SHP77 (cell line): ENCODE measurements at regions not wholly inside any gene's neighbourhood (a gene's known extent, or its start where the extent isn't known, plus 50 kb on each side); places are given as distances from the start of the nearest gene placed in this dataset.

ENCODE experiments used
- DNase-seq, 2 experiments: peaks; one replicate each; lab custom pipeline; 2025; lab: John Stamatoyannopoulos, UW

DNA sequence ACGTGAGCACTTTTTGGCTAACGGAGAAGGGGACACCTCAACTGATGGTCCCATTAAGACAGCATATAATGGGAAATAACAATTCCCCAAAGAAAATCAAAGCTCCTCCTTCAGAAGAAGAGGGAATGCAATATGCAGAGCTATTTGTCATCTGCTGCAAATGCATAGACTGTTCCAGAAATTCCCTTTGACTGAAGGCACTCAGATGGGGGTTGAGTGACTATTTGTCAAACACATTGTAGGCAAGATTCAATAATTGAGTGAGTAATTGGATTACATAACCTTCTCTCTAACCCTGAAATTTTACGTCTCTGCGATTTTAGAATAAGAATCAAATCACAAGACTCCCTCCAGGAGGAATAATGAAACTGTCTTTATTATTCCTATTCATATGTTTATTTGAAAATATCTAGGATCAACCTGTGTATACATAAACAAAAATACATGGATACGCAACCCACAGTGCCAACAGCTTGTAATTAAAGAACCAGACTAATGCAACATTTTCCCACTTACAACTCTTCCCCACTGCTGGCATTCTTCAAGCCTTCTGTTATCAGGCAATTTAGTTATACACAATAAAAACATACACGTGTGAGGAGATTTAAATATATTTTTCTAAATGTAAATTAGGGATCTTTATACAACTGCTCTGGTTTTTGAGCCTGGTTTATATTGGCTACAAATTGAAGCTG, 256.6 kb downstream of the GBA3 start:
- DNase-seq: no peak

- DNase-seq: no peak
Observed at GRCh38 chr4:22947851-22948250, 255.1 kb downstream of the GBA3 start.

GRCh38 chr4:22942920-22943559, 250.3 kb downstream of the GBA3 start:
- no peak for DNase-seq

DNA sequence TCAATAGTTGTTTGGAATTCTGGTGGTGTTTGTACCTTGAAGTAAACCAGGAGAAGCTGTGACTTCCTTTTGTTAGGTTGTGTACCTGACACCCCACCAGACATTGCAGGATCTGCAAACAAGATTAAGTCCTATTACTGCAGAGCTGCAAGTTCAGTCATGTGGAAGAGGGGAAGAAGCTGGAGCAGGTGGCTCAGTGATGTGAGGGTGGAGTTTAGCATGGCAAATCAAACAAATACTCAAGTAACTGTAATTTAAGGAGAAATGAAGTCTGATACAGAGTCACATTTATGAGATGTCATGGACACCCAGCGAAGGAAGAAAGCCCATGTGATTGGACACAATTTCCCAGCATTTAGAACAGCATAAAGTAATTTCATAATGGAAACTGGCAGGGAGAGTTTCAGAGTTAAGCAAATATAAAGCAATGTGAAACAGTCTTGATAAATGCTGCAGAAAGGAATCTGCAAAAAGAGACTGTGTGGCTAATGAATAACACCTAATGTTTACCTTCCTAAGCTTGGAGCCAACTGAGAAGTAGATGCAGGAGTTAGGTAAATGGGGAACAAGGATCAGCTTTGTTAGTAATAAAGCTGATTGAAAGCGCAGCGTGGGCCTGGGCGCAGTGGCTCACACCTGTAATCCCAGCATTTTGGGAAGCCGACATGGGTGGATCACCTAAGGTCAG, 249.1 kb downstream of the GBA3 start:
- no peak for DNase-seq

DNA sequence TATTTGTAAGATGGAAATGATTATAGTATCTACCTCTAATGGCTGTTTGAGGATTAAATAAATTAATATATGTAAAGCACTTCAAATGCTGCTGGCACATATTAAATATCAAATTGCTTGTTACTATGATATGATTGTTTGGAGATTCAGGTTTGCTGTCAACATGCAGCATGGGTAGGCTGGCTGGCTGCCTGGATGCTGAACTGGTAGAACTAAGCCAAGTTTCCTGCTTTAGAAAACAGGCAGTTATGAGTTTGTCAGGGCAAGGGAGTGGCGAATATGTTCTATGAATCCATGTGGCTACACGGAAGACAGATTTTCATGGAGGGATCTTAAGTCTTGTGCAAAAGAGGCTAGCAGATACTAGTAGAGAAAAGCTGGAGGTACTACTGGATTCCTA, 239.6 kb downstream of the GBA3 start:
- no peak for DNase-seq

DNA sequence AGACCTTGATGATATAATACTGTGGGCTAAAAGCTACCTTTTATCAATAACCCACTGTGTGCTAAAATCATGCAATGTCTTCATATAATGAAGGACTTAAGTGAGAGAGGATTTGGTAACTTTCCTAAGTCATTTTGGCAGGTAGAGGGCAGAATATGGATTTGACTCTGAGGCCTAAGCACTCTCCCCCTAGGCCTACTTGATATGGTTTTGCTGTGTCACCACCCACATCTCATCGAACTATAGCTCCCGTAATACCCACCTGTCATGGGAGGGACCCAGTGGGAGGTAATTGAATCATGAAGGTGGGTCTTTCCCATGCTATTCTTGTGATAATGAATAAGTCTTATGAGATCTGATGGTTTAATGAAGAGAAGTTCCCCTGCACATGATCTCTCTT, 229.7 kb downstream of the GBA3 start:
- no peak for DNase-seq

DNA sequence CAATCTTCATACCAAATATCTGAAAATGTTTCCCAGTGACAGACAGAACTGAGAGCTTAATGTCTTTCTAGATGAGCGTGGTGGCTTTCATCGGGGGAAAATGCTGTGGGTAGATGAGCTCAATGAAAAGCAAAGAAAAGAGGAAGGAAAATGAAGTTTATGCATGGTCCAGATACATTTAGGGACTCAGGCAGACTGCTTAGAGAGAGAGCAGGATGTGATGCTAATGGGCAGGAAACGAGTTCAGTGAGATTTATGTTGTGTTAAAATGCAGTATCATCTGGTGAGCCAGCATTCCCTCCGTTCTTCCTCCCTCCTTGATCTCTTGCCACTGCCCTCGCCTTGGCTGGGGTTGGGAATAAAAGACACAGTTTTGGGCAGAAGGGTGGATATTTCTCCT, 229.2 kb downstream of the GBA3 start:
- DNase-seq: no peak

- DNase-seq: no peak
Observed at GRCh38 chr4:22911285-22911684, 218.5 kb downstream of the GBA3 start.

GRCh38 chr4:22910200-22910599, 217.5 kb downstream of the GBA3 start:
- no peak for DNase-seq

DNA sequence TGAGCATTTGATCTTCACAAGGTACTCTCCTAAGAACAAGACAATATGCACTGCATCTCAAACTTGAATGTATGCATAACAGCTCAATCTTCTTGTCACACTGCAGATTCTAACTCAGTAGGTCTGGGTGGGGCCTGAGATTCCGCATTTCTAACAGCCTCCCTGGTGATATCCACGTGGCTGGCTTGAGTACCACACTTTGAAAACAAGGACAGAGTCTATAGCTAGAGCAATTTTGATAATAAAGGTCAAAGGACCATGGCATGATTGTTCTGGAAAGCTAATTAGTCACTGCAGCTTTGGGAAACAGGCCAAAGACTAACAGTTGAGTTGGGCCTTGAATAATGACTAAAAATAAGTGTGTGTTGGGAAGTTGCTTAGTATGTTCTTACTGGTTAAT, 213.3 kb downstream of the GBA3 start:
- DNase-seq: no peak

DNA sequence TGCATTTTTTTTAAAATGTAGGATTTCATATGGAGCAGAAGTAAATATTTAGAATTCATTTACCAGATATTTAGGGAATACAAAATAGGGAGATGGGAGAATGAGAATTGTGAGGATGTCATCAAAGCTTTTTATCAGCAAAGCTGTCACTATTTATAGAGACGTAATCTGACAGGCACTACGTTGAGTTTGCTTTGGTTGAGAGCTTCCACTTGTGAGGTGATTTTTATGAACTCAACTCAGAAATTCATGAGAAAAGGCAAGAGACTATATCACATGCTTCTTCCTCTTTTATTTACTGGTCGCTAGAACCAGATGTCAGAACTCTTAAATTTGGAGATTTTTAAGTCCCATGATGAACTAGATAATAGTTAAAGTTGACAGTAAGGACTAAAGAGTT, 211.2 kb downstream of the GBA3 start:
- no peak for DNase-seq

- DNase-seq: no peak
Observed at GRCh38 chr4:22901631-22902030, 208.9 kb downstream of the GBA3 start.

DNA sequence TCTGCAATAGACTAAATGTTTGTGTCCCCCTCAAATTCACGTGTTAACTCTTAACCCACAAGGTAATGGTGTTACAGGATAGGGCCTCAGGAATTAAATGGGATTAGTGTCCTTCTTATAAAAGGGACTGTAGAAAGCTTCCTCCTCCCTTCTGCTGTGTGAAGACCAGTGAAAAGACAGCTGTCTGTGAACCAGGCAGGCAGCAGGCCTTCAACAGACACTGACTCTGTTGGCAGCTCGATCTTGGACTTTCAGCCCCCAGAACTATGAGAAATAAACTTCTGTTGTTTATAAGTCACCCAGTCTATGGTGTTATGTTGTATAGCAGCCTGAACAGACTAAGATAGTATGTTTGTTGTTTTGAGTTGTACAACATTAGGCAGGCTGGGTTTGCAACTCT, 208.1 kb downstream of the GBA3 start:
- no peak for DNase-seq

GRCh38 chr4:22897520-22898108, 204.9 kb downstream of the GBA3 start:
- DNase-seq: no peak

DNA sequence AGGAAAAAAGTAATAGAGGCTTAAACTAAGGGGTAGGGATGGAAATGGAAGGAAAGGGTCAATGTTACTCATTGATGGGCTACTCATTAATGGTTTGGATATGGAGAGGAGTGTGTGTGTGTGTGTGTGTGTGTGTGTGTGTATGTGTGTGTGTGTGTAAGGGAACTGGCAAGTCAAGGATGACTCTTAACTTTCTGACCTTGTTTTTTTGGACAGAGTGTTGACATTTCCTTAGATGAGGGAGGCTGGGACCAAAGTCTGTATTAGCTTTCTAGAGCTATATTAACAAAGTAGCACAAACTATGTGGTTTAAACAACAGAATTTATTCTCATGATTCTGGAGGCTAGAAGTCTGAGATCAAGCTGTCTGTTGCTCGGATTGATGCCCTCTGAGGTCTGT, 202.7 kb downstream of the GBA3 start:
- DNase-seq: no peak

DNA sequence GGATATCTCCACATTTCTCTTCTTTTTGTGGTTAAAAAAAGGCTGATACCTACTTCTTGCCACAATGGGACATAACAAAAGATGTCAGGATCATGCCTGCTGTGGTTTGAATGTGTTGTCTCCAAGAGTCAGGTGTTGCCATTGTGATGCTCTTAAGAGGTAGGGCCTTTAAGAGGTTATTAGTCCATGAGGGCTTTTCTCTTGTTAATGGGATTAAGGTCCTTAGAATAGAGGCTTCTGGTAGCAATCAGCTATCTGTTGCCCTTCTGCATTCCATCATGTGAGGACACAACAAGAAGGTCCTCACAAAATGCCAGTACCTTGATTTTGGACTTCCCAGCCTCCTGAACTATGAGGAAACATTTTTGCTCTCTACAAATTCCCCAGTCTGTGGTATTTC, 191.4 kb downstream of the GBA3 start:
- DNase-seq: no peak

- DNase-seq: no peak
Observed at GRCh38 chr4:22881411-22881810, 188.7 kb downstream of the GBA3 start.

GRCh38 chr4:22877486-22878052, 184.8 kb downstream of the GBA3 start:
- DNase-seq: no peak

DNA sequence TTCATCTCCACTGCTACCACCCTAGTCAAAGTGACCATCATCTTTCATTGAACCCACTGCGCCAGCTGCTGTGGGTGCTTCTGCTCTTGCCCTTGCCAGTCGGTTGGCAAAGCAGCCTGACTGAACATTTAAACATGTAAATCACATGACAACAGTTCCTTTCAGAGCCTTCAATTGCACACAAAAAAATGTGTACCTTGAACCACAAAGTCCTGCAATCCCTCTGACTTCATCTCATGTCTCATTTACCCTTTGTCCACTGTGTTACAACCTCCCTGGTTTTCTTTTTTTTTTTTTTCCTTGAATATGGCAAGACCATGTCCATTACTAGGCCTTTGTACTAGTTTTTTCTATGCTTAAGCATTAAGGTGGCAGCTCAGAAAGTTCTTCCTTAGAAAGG, 183.5 kb downstream of the GBA3 start:
- DNase-seq: no peak

GRCh38 chr4:22875587-22876257, 183.0 kb downstream of the GBA3 start:
- DNase-seq: no peak

DNA sequence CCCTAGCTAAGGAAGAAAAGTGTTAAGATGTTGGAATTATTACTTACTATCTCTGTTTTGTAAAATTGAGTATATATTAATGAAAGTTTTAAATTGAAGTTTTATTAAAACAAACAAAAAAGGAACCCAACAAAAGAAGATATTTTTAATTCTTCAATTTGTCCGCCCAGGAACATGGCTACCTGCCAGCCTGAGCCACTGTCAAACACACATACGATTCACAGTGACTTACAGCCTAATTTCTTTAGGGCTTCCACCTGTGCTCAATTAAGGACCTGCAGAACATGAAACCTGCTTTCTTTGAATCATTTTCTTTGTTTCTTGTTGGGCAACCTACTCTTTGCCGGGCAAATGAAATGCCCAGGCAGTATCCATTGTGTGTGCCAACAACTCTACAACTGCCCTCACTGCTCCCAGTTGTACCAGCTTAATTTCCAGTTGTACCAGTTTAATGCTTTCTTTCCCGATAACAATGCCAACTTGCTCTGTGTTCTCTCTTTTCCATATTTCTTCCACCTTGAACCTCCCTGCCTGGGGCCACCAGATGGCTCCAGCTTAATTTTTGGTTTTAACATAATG, 181.7 kb downstream of the GBA3 start:
- no peak for DNase-seq

DNA sequence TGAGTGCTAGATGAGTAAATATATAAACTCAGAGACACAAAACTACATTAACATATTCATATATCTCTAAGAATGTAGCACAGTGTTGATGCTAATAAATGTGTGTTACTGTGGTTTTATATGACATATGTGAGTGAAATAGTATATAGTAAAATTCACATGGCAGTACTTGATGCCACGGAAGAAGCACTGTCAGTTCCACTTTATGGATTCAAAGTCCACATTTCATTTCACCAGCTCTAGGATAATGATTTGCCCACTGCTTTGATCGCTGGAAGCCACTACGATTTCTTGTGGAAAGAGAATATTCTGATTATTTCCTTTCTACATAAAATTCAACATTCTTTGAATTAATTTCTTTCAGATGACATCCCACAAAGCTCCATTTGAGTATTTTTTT, 181.2 kb downstream of the GBA3 start:
- DNase-seq: no peak
